ENCODE measurements at regions not wholly inside any gene's neighbourhood (a gene's known extent, or its start where the extent isn't known, plus 50 kb on each side); places are given as distances from the start of the nearest gene placed in this dataset.

- TF ChIP-seq POLR2A (IDR thresholded peaks at IDR 0.05): no peak
- no peak for TF ChIP-seq CTCF (IDR thresholded peaks at IDR 0.05)
Observed at GRCh38 chr13:34165158-34165557, 347.2 kb downstream of the RFC3 start.

Data from gastroesophageal sphincter (tissue), 3 donors.